ENCODE measurements at regions not wholly inside any gene's neighbourhood (a gene's known extent, or its start where the extent isn't known, plus 50 kb on each side); places are given as distances from the start of the nearest gene placed in this dataset.

GRCh38 chr7:81598951-81599350 is 170.9 kb downstream of the HGF start:
- in situ Hi-C loops (cut with MboI; ENCODE audit: low sequenced_read_pairs) = no loop called here
- H3K27me3 ChIP-seq (ENCODE audit: low read depth) = no peaks in the 10 kb centered on the region
- DNase-seq (ENCODE audit: low spot score in 2 of 2) = no peak

GRCh38 chr7:81594767-81595166 is 175.1 kb downstream of the HGF start:
- no peaks in the 10 kb centered on the region for H3K4me1 ChIP-seq
- no peak overlapping the region for H3K4me3 ChIP-seq
- DNase-seq (ENCODE audit: low spot score in 2 of 2) = no peak
- no peaks in the 10 kb centered on the region for H3K36me3 ChIP-seq (replicated peaks)
- no peaks in the 10 kb centered on the region for H3K9me3 ChIP-seq
- in situ Hi-C loops (cut with MboI; ENCODE audit: low sequenced_read_pairs) = no loop called here
- H3K27me3 ChIP-seq (ENCODE audit: low read depth) = no peaks in the 10 kb centered on the region

More at GRCh38 chr7:81598951-81599350, 170.9 kb downstream of the HGF start:
- Histone ChIP-seq H3K4me3 (no peak overlapping the region), H3K36me3 (replicated peaks) (no peaks in the 10 kb centered on the region), H3K4me1 (no peaks in the 10 kb centered on the region), H3K9me3 (no peaks in the 10 kb centered on the region)

GRCh38 chr7:81590131-81590530 is 179.7 kb downstream of the HGF start:
- Histone ChIP-seq H3K4me3 (no peak overlapping the region), H3K9me3 (no peaks in the 10 kb centered on the region), H3K36me3 (replicated peaks) (no peaks in the 10 kb centered on the region), H3K27me3 (ENCODE audit: low read depth) (no peaks in the 10 kb centered on the region), H3K4me1 (no peaks in the 10 kb centered on the region; the same call in 1 of the 2 replicates)
- in situ Hi-C loops (cut with MboI; ENCODE audit: low sequenced_read_pairs) = no loop called here
- no peak for DNase-seq (ENCODE audit: low spot score in 2 of 2)

- H3K36me3 ChIP-seq (replicated peaks) = no peaks in the 10 kb centered on the region
- H3K27me3 ChIP-seq (ENCODE audit: low read depth) = no peaks in the 10 kb centered on the region
- H3K4me1 ChIP-seq = no peaks in the 10 kb centered on the region; the same call in 1 of the 2 replicates
- H3K4me3 ChIP-seq = no peak overlapping the region
- H3K9me3 ChIP-seq = no peaks in the 10 kb centered on the region
- in situ Hi-C loops (cut with MboI; ENCODE audit: low sequenced_read_pairs) = no loop called here
- no peak for DNase-seq (ENCODE audit: low spot score in 2 of 2)
Measured at GRCh38 chr7:81584667-81585066, 185.2 kb downstream of the HGF start.

- DNase-seq (ENCODE audit: low spot score in 2 of 2) = no peak
- Histone ChIP-seq H3K36me3 (replicated peaks) (no peaks in the 10 kb centered on the region), H3K27me3 (ENCODE audit: low read depth) (no peaks in the 10 kb centered on the region), H3K4me3 (no peak overlapping the region), H3K4me1 (no peaks in the 10 kb centered on the region; the same call in 1 of the 2 replicates), H3K9me3 (no peaks in the 10 kb centered on the region)
- in situ Hi-C loops (cut with MboI; ENCODE audit: low sequenced_read_pairs) = no loop called here
Measured at GRCh38 chr7:81583882-81584533, 185.8 kb downstream of the HGF start.

GRCh38 chr7:81583090-81583489 is 186.8 kb downstream of the HGF start:
- DNase-seq (ENCODE audit: low spot score in 2 of 2) = no peak
- no peaks in the 10 kb centered on the region for H3K36me3 ChIP-seq (replicated peaks)
- H3K4me1 ChIP-seq = peaks cover 2% of the 10 kb centered on the region; the same call in 1 of the 2 replicates
- in situ Hi-C loops (cut with MboI; ENCODE audit: low sequenced_read_pairs) = no loop called here
- no peaks in the 10 kb centered on the region for H3K27me3 ChIP-seq (ENCODE audit: low read depth)
- no peaks in the 10 kb centered on the region for H3K9me3 ChIP-seq
- H3K4me3 ChIP-seq = no peak overlapping the region

GRCh38 chr7:81577642-81578340 is 192.1 kb downstream of the HGF start:
- Histone ChIP-seq H3K4me1 (peaks cover 8% of the 10 kb centered on the region), H3K9me3 (no peaks in the 10 kb centered on the region), H3K4me3 (no peak overlapping the region), H3K27me3 (ENCODE audit: low read depth) (0 out of 2 replicates have a peak, but pooled peaks cover 2% of the 10 kb centered on the region), H3K36me3 (replicated peaks) (no peaks in the 10 kb centered on the region)
- peak in 1 of 2 experiments; percentile 75 for DNase-seq (ENCODE audit: low spot score in 2 of 2)
- in situ Hi-C loops (cut with MboI; ENCODE audit: low sequenced_read_pairs) = no loop called here

GRCh38 chr7:81574723-81575326 is 195.0 kb downstream of the HGF start:
- Histone ChIP-seq H3K9me3 (no peaks in the 10 kb centered on the region), H3K4me1 (peaks cover 8% of the 10 kb centered on the region), H3K36me3 (replicated peaks) (no peaks in the 10 kb centered on the region), H3K4me3 (no peak overlapping the region), H3K27me3 (ENCODE audit: low read depth) (0 out of 2 replicates have a peak, but pooled peaks cover 2% of the 10 kb centered on the region)
- in situ Hi-C loops (cut with MboI; ENCODE audit: low sequenced_read_pairs) = no loop called here
- no peak for DNase-seq (ENCODE audit: low spot score in 2 of 2)

- Histone ChIP-seq H3K9me3 (no peaks in the 10 kb centered on the region), H3K4me1 (peaks cover 8% of the 10 kb centered on the region), H3K4me3 (no peak overlapping the region), H3K36me3 (replicated peaks) (no peaks in the 10 kb centered on the region), H3K27me3 (ENCODE audit: low read depth) (0 out of 2 replicates have a peak, but pooled peaks cover 2% of the 10 kb centered on the region)
- no peak for DNase-seq (ENCODE audit: low spot score in 2 of 2)
- in situ Hi-C loops (cut with MboI; ENCODE audit: low sequenced_read_pairs) = no loop called here
Measured at GRCh38 chr7:81573932-81574331, 195.9 kb downstream of the HGF start.

- DNase-seq (ENCODE audit: low spot score in 2 of 2) = no peak
- in situ Hi-C loops (cut with MboI; ENCODE audit: low sequenced_read_pairs) = no loop called here
- H3K36me3 ChIP-seq (replicated peaks) = no peaks in the 10 kb centered on the region
Measured at GRCh38 chr7:81573128-81573527, 196.7 kb downstream of the HGF start.

GRCh38 chr7:81562581-81562980 is 207.3 kb downstream of the HGF start:
- H3K4me3 ChIP-seq = no peak overlapping the region
- no peaks in the 10 kb centered on the region for H3K4me1 ChIP-seq
- no peaks in the 10 kb centered on the region for H3K36me3 ChIP-seq (replicated peaks)
- no peaks in the 10 kb centered on the region for H3K9me3 ChIP-seq
- no peaks in the 10 kb centered on the region for H3K27me3 ChIP-seq (ENCODE audit: low read depth)
- in situ Hi-C loops (cut with MboI; ENCODE audit: low sequenced_read_pairs) = no loop called here
- DNase-seq (ENCODE audit: low spot score in 2 of 2) = no peak

More at GRCh38 chr7:81573128-81573527, 196.7 kb downstream of the HGF start:
- Histone ChIP-seq H3K9me3 (no peaks in the 10 kb centered on the region), H3K4me1 (peaks cover 6% of the 10 kb centered on the region), H3K27me3 (ENCODE audit: low read depth) (0 out of 2 replicates have a peak, but pooled peaks cover 2% of the 10 kb centered on the region), H3K4me3 (no peak overlapping the region)

- H3K4me3 ChIP-seq = no peak overlapping the region
- no peak for DNase-seq (ENCODE audit: low spot score in 2 of 2)
- in situ Hi-C loops (cut with MboI; ENCODE audit: low sequenced_read_pairs) = no loop called here
Measured at GRCh38 chr7:81560708-81561107, 209.1 kb downstream of the HGF start.

GRCh38 chr7:81549484-81550016 is 220.3 kb downstream of the HGF start:
- DNase-seq (ENCODE audit: low spot score in 2 of 2) = peak in 1 of 2 experiments; percentile 9
- H3K4me3 ChIP-seq = no peak overlapping the region
- in situ Hi-C loops (cut with MboI; ENCODE audit: low sequenced_read_pairs) = no loop called here

More at GRCh38 chr7:81560708-81561107, 209.1 kb downstream of the HGF start:
- H3K9me3 ChIP-seq = no peaks in the 10 kb centered on the region
- no peaks in the 10 kb centered on the region for H3K36me3 ChIP-seq (replicated peaks)
- no peaks in the 10 kb centered on the region for H3K27me3 ChIP-seq (ENCODE audit: low read depth)
- H3K4me1 ChIP-seq = no peaks in the 10 kb centered on the region

GRCh38 chr7:81534996-81535395 is 234.9 kb downstream of the HGF start:
- Histone ChIP-seq H3K27me3 (ENCODE audit: low read depth) (no peaks in the 10 kb centered on the region), H3K9me3 (no peaks in the 10 kb centered on the region), H3K4me3 (no peak overlapping the region), H3K36me3 (replicated peaks) (no peaks in the 10 kb centered on the region), H3K4me1 (no peaks in the 10 kb centered on the region)
- in situ Hi-C loops (cut with MboI; ENCODE audit: low sequenced_read_pairs) = no loop called here
- DNase-seq (ENCODE audit: low spot score in 2 of 2) = no peak

More at GRCh38 chr7:81549484-81550016, 220.3 kb downstream of the HGF start:
- Histone ChIP-seq H3K9me3 (no peaks in the 10 kb centered on the region), H3K4me1 (no peaks in the 10 kb centered on the region), H3K36me3 (replicated peaks) (no peaks in the 10 kb centered on the region), H3K27me3 (ENCODE audit: low read depth) (no peaks in the 10 kb centered on the region)

Data from HAP-1 (cell line).